HG03066 (cell line): ENCODE measurements at regions not wholly inside any gene's neighbourhood (a gene's known extent, or its start where the extent isn't known, plus 50 kb on each side); places are given as distances from the start of the nearest gene placed in this dataset.
"Not testable (repeated sequence)": the region's sequence is repeated elsewhere in the genome, so short reads cannot be mapped to it uniquely, and the experiment has no call there.

Source experiments
- ATAC-seq: cut with Tn5 transposase; IDR thresholded peaks from one replicate; pipeline ENCODE4 v1.9.1; 2021; ENCODE audit warnings: low read depth; ENCODE audit not compliant: unreplicated experiment

DNA sequence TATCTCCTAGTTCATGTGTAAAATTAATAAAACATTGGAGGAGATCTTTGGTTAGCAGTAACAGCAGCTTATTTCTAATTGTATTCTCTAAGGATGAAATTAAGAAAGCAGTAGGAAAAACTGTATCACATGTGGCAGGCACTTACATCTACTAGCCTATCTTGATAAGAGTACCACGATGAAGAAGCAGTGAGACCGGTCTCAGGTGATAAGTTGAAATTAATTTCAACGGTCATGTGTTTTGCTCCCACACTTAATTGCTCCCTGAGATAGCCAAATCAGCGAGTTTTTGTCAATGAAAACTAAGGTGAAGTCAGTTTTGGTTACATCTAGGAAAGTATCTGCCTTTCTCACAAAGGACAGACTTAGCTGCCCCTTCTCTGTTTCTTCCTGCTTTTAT is 115.8 kb upstream of the WIPF3 start:
- ATAC-seq: not testable (repeated sequence)

DNA sequence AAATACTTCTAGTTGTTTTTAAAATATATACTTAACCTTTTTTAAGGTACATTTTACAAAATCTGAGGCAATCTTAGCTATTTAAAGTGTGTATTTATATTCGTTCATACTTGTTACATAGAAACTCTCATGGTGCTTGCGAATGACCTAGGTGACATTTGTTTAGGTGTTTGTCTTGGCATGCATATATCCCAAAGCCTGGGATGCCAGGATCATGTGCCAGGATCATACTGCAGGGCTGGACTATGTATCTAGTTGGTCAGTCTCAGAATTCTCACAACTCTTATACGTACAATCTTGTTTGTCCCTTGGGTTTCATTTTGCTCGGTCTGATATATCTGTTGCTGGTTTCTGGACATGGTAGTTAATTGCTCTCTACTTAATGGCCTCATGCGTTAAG is 109.9 kb upstream of the WIPF3 start:
- ATAC-seq: not testable (repeated sequence)

DNA sequence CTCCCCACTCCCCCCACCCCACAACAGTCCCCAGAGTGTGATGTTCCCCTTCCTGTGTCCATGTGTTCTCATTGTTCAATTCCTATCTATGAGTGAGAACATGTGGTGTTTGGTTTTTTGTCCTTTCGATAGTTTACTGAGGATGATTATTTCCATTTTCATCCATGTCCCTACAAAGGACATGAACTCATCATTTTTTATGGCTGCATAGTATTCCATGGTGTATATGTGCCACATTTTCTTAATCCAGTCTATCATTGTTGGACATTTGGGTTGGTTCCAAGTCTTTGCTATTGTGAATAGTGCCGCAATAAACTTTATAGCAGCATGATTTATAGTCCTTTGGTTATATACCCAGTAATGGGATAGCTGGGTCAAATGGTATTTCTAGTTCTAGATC is 106.6 kb upstream of the WIPF3 start:
- ATAC-seq: not testable (repeated sequence)

DNA sequence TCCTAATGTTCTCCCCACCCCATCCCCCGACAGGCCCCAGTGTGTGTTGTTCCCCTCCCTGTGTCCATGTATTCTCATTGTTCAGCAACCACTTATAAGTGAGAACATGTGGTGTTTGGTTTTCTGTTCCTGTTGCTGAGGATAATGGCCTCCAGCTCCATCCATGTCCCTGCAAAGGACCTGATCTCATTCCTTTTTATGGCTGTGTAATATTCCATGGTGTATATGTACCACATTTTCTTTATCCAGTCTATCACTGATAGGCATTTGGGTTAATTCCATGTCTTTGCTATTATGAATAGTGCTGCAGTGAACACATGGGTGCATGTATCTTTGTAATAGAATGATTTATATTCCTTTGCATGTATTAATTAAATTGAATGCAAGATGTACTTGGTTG is 104.8 kb upstream of the WIPF3 start:
- ATAC-seq: not testable (repeated sequence)

DNA sequence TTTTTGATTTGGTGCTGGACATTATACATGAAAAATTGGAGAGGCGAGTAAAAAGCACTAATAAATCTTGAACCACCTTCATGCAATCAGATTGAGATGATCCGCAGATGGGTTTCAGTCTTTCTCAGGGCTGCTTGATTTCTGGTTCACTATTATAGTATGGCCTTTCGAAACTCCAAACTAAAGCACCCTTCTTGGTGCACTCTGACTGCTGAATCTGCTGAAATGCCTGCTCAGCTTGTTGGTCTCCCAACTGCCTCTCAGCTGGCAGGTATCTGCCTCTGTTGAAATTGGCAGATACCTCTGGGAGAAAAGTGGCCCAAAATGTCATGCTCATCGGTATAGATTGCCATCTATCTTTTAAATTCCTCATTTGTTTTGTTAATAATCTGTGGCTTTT is 102.5 kb upstream of the WIPF3 start:
- not testable (repeated sequence) for ATAC-seq

DNA sequence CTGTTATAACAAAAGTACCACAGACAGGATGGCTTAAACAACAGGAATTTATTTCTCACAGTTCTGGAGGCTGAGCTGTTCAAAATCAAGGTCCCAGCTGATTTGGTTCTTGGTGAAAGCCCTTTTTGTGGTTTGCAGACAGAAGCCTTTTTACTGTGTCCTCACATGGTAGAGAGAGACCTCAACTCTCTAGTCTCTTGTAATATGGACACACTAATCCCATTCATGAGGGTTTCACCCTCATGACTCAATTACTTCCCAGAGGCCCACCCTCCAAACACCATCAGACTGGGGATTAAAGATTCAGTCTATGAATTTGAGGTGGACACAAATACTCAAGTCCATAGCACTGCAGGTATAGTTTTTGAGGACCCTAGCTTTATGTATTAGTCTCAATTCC is 97.3 kb upstream of the WIPF3 start:
- ATAC-seq: not testable (repeated sequence)

DNA sequence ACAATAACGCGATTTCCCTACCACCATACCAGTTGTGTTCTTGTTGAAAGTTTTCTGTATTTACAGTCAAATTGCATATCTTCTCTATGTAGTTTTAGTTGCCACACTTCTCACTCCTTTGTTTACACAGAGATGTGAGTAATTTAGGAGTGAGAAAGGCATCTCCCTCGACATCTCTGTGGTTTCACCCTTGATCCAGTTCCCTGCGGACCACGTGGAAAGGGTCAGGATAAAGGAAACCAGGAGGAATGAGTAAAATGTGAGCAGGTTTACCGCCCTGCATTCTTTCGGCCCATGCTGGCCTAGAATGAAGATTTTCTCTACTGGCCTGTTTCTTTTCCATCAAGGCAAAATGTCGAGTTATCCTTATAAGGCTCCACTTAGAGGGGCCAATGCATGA is 83.2 kb upstream of the WIPF3 start:
- ATAC-seq: not testable (repeated sequence)

DNA sequence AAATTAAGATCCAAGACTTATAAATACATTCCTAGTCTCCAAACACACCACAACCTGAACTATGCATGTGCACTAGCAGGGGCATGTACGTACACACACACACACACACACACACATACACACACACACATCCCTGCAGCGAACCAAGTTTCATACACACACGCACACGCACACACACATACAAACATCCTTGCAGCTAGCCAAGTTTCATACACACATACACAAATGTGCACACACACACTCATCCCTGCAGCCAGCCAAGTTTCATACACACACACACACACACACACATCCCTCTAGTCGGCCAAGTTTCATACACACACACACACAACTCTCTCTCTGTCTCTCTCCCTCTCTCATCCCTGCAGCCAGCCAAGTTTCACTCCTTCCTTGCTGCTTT is 82.7 kb upstream of the WIPF3 start:
- no peak for ATAC-seq

DNA sequence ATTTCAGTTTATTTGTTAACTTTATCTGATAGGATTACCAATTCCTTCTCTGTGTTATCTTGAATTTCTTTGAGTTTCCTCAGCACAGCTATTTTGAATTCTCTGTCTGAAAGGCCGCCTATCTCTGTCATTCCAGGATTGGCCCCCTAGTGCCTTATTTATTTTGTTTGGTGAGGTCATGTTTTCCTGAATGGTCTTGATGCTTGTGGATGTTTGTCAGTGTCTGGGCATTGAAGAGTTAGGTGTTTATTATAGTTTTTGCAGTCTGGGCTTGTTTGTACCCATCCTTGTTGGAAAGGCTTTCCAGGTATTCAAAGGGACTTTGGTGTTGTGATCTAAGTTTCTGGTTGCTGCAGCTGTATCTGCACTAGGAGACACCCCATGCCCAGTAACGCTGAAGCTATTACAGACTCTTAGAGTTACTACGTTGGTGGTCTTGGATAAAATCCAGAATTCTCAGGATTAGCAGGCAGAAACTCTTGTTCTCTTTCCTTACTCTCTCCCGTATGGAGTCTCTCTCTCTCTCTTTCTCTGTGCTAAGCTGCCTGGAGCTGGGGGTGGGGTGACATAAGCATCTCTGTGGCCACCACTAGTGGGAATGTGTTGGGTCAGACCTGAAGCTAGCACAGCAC is 76.7 kb upstream of the WIPF3 start:
- not testable (repeated sequence) for ATAC-seq

DNA sequence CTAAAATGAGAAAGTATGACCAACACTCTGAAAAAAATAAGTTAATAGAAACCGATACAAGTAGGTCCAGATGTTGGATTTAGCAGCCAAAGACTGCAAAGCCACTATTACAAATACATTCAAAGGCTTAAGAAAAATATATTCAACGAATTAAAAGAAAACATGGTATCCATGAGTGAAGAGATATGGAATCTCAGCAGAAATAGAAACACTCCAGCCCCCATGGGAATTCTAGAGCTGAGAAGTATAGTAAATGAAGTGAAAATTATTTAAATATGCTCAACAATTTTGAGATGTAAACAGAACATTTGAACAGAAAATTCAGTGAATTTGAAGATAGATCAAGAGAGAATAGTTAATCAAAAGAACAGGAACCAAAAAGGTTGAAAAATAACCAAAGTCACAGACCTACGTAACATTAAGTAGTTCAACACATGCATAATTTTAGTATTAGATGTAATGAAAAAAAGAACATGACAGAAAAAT is 72.0 kb upstream of the WIPF3 start:
- no peak for ATAC-seq

DNA sequence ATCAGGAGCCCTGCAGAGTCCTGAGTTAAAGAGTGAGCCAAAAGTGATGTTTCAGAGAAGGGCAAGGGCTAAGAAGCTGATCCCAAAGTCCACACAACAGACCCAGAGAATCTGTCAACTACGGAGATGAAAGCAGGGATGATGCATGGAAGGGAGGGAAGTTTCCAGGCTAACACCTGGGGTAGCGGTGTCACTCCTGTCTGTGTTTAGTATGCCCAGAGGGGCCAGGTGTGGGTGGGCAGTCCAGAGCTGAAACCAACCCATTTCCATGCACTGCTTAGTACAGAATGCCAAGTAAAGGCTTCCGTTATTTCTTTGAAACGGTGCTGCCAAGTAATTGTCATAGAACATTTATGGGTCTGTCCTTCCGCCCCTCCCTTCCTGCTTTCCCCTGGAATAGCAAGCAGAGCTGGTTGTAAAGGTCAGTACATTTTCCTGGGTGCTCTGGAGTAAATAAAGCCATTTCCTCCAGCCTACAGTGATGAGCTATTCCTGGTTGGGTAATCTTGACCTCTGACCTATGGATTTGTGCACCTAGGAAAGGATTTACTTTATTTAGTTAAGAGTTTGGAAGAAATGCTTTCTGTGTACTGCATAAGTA is 58.6 kb upstream of the WIPF3 start:
- ATAC-seq: not testable (repeated sequence)

DNA sequence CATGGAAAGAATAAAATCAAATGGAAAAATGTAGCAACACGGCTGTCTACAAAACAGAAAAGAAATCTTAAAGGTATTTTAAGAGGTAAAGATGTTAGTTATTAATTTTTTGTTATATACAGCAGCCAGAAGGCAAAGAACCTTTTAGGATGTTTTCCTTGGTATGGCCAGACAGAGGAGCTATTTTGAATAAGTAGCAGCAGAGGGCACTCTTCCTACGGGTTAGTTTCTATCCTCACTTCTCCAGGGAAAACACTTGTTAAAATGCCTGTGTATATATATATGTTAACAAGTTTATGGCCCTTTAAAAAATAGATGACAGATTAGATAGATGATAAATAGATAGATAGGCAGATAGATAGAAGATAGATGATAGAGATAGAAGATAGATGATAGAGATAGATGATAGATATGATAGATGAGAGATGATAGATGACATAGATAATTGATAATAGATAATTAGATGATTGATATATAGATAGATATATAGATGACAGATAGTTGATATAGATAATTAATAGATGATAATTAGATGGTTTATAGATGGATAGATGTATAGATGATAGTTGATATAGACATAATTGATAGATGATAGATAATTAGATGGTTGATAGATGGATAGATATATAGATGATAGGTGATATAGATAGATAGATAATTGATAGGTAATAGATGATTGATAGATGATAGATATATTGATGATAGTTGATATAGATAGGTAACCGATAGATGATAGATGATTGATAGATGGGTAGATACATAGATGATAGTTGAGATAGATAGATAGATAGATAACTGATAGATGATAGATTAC is 57.8 kb upstream of the WIPF3 start:
- no peak for ATAC-seq

DNA sequence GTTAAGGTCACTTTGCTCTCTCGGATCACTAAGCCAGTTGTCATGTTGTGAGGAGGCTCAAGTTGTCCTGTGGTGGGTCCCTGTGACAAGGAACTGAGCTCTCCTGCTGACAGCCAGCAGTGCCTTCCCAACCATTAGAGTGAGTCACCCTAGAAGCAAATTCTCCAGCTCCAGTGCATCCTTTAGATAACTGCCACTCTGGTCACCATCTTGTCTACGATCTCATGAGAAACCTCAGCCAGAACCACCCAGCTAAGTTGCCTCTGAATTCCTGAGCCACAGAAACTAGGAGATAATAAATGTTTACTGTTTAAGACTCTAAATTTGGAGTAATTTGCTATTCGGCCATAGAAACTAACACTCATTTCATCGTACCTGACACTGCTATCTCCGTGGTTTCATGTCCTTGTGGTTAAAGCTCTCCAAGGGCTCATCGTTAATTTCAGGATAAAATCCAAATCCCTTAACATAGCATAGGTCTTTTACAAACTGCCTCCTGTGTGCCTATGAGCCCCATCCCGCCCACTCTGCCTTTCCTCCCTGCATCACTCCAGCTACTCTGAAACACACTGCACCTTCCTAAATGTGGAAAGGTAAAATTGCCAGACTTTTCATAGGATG is 56.5 kb upstream of the WIPF3 start:
- ATAC-seq: no peak

DNA sequence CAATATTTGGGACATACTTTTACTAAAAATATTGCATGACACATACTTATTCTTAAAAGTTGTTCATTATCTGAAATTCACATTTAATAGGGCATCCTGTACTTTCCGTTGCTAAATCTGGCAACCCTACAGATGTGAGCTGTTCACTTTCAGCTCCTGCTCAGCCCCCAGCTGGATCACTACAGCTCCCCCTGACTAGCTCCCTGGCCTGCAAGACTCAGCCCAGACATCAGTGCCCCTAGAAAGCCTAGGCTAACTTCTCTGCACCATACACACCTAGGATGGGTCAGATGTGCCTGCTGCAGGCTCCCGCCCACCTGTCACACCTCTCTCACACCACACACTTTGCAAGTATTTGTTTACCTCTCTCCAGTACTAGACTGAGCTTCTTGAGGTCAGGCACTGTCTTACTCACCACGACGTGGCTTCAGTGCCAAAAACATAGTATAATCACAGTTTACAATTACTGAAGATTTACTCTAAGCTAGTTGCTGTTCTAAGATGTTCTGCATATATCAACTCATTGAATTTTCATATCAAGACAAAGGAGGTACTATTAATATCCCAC is 55.9 kb upstream of the WIPF3 start:
- not testable (repeated sequence) for ATAC-seq

DNA sequence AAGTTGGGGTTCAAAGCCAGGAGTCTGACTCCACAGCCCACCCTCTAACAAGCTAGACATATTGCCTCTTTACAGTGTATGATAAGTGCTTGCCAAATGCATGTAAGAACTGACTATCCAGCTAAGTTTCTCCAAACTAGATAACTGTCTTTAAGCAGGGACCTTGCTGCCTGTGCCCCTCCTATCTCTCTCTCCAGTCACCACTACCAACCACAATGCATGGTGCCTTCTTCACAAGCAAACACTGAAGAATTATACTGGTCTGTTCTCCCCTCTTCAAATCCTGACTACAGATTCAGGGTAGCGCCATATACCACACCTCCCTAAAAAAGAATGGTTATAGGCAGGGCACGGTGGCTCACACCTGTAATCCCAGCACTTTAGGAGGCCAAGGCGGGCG is 55.3 kb upstream of the WIPF3 start:
- not testable (repeated sequence) for ATAC-seq

DNA sequence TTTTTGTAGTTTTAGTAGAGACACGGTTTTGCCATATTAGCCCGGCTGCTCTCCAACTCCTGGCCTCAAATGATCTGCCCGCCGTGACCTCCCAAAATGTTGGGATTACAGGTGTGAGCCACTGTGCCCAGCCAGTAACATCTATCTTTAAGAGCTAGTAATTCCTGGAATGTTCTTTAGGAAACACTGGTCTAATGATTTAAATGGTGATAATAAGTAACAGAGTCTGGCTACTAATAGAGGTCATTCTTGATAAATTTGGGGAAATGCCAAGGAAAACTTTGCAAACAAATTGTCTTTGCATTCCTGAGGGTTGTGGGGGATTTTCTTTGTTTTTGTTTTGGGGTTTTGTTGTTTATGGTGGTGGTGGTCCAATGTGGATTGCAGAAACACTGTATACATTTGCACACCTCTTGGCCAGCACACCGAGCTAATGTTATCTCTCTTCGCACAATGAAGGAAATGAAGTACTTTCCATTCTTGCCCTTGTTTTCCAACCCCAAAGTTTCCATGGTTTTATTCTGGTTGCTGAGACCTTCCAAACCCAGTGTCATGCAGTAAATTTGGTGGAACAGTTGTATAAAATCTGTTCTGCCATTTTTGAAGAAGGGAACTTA is 51.3 kb upstream of the WIPF3 start:
- ATAC-seq: no peak
